Trophoblast cell (in vitro differentiated cells and primary cell): ENCODE measurements at regions not wholly inside any gene's neighbourhood (a gene's known extent, or its start where the extent isn't known, plus 50 kb on each side); places are given as distances from the start of the nearest gene placed in this dataset.

ENCODE experiments used
- DNase-seq, 2 donors: peaks; one replicate each; pipeline ENCODE4 v3.0.0-alpha.2; 2016
- H2AFZ ChIP-seq: 2 replicates; pipeline ENCODE4 v1.6.1; 2013; ENCODE audit warnings: low read length, moderate library complexity, mild to moderate bottlenecking; ENCODE audit not compliant: insufficient read depth, poor library complexity
- H2AK5ac ChIP-seq: 2 replicates; pipeline ENCODE4 v1.6.1; 2013; ENCODE audit warnings: mild to moderate bottlenecking, low read length
- H2BK120ac ChIP-seq: 2 replicates; pipeline ENCODE4 v1.6.1; 2013; ENCODE audit warnings: low read length, mild to moderate bottlenecking, moderate library complexity; ENCODE audit not compliant: insufficient read depth, poor library complexity
- H2BK12ac ChIP-seq: 2 replicates; pipeline ENCODE4 v1.6.1; 2013; ENCODE audit warnings: mild to moderate bottlenecking, low read length, moderate library complexity
- H2BK5ac ChIP-seq: 2 replicates; pipeline ENCODE4 v1.6.1; 2013; ENCODE audit warnings: low read length, low read depth, moderate library complexity, mild to moderate bottlenecking; ENCODE audit not compliant: poor library complexity
- H3K14ac ChIP-seq: 2 replicates; pipeline ENCODE4 v1.6.1; 2013; ENCODE audit warnings: mild to moderate bottlenecking, low read length
- H3K18ac ChIP-seq: 2 replicates; pipeline ENCODE4 v1.6.1; 2013; ENCODE audit warnings: mild to moderate bottlenecking, low read length
- H3K23ac ChIP-seq: 2 replicates; pipeline ENCODE4 v1.6.1; 2013; ENCODE audit warnings: low read length
- H3K27ac ChIP-seq: 2 replicates; pipeline ENCODE4 v1.5.1; 2013; ENCODE audit warnings: low read depth, mild to moderate bottlenecking, inconsistent platforms, low read length, moderate library complexity
- H3K27me3 ChIP-seq: 2 replicates; pipeline ENCODE4 v1.6.1; 2013; ENCODE audit warnings: inconsistent platforms, mild to moderate bottlenecking, low read length, moderate library complexity; ENCODE audit not compliant: insufficient read depth
- H3K36me3 ChIP-seq, 2 experiments: 1 replicate in 1 of 2; 2 replicates in 1 of 2; pipeline ENCODE4 v1.6.1; 2013; ENCODE audit warnings: low read length in 2 of 2, mild to moderate bottlenecking in 2 of 2, moderate library complexity in 1 of 2; ENCODE audit not compliant: insufficient read depth in 2 of 2, control insufficient read depth in 1 of 2
- H3K4ac ChIP-seq: 2 replicates; pipeline ENCODE4 v1.6.1; 2013; ENCODE audit warnings: low read depth, mild to moderate bottlenecking, low read length, moderate library complexity
- H3K4me1 ChIP-seq, 2 experiments: 1 replicate in 1 of 2; 2 replicates in 1 of 2; pipeline ENCODE4 v1.6.1; 2013; ENCODE audit warnings: low read length in 2 of 2, mild to moderate bottlenecking in 2 of 2, moderate library complexity in 1 of 2; ENCODE audit not compliant: insufficient read depth in 2 of 2, control insufficient read depth in 1 of 2
- H3K4me2 ChIP-seq: 2 replicates; pipeline ENCODE4 v1.6.1; 2013; ENCODE audit warnings: inconsistent platforms, mild to moderate bottlenecking, low read length, moderate library complexity
- H3K4me3 ChIP-seq: 2 replicates; pipeline ENCODE4 v1.5.1; 2013; ENCODE audit warnings: mild to moderate bottlenecking, low read depth, low read length, inconsistent platforms
- H3K79me1 ChIP-seq: one replicate; pipeline ENCODE4 v1.6.1; 2013; ENCODE audit warnings: low read length
- H3K79me2 ChIP-seq: 2 replicates; pipeline ENCODE4 v1.6.1; 2013; ENCODE audit warnings: low read length, mild to moderate bottlenecking; ENCODE audit not compliant: control insufficient read depth, insufficient read depth, poor library complexity
- H3K9ac ChIP-seq: 2 replicates; pipeline ENCODE4 v1.6.1; 2013; ENCODE audit warnings: mild to moderate bottlenecking, low read length
- H3K9me3 ChIP-seq: 2 replicates; pipeline ENCODE4 v1.6.1; 2013; ENCODE audit warnings: low read depth, mild to moderate bottlenecking, control low read depth, inconsistent platforms, low read length; ENCODE audit not compliant: insufficient read depth
- H4K12ac ChIP-seq: 2 replicates; pipeline ENCODE4 v1.6.1; 2013; ENCODE audit warnings: low read depth, mild to moderate bottlenecking, low read length, moderate library complexity
- H4K8ac ChIP-seq: 2 replicates; pipeline ENCODE4 v1.6.1; 2013; ENCODE audit warnings: low read depth, mild to moderate bottlenecking, low read length, moderate library complexity
- H4K91ac ChIP-seq: one replicate; pipeline ENCODE4 v1.6.1; 2013; ENCODE audit warnings: low read depth, mild to moderate bottlenecking, low read length, moderate library complexity
- WGBS: extraction: QIAGEN DNeasy Blood & Tissue Kit; methylation state at CpG from one replicate; pipeline ENCODE4 v1.1.7; 2013; ENCODE audit warnings: missing lambda C conversion rate; ENCODE audit not compliant: insufficient read length, insufficient coverage; ENCODE audit errors: extremely low coverage; 5-methylcytosine and 5-hydroxymethylcytosine counted together

DNA sequence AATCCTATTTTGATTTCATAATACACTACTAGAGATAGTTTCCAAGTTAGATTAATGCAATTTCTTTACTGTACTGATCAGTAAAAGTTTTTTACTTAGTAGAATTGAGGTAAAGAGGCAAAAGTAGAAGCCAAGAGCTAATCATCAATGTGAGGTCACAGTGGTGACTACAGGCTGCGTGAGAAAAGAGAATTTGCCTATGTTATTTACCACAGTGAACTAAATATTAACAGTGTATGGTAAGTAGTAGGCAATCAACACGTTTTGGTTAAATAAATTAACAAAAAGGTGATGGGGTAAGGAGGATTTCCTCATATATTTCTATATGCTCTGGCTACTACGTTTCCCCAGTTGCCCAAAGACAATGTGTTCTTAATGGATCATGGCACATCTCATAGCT lies 202.2 kb upstream of the CMC1 start:
- Histone ChIP-seq H3K27ac (no peak overlapping the region), H4K8ac (no peak overlapping the region), H2BK5ac (no peak overlapping the region), H4K91ac (no peak overlapping the region), H3K79me2 (no peaks in the 10 kb centered on the region), H2BK12ac (no peak overlapping the region), H3K36me3 (no peaks in the 10 kb centered on the region), H3K4ac (no peak overlapping the region), H3K9me3 (no peaks in the 10 kb centered on the region), H3K79me1 (no peaks in the 10 kb centered on the region), H2AFZ (no peak overlapping the region), H3K14ac (no peak overlapping the region), H3K4me1 (no peaks in the 10 kb centered on the region), H3K9ac (no peak overlapping the region), H4K12ac (no peak overlapping the region), H2AK5ac (no peak overlapping the region), H3K27me3 (no peaks in the 10 kb centered on the region), H3K4me2 (no peak overlapping the region), H2BK120ac (no peak overlapping the region), H3K4me3 (no peak overlapping the region), H3K23ac (no peak overlapping the region), H3K18ac (no peak overlapping the region)
- WGBS = no CpG with 5 or more reads among the region's 3 CpGs
- DNase-seq = no peak

DNA sequence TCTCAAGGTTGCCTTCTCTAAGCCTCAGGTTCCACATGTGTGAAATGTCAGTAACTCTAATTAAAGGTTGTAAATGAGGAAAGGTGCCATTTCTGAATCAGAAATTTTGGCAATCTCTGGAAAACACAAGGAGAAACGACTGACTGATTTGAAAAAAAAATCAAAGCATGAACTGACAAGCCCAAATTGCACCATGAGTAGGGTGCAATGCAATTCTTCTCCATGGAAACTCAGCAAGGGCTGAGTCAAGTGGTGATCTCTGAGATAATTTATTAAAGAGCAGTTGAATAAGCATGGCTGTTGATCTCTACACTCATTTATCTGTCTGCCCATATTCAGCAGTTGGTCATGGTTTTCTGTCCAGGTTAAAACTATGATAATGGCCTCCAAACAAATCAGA lies 201.6 kb upstream of the CMC1 start:
- H4K91ac ChIP-seq = no peak overlapping the region
- H2BK12ac ChIP-seq = no peak overlapping the region
- WGBS = no CpG with 5 or more reads among the region's 1 CpG
- no peaks in the 10 kb centered on the region for H3K36me3 ChIP-seq
- no peak overlapping the region for H2AFZ ChIP-seq
- H2BK120ac ChIP-seq = no peak overlapping the region
- no peak overlapping the region for H3K23ac ChIP-seq
- no peaks in the 10 kb centered on the region for H3K4me1 ChIP-seq
- no peaks in the 10 kb centered on the region for H3K9me3 ChIP-seq
- H3K79me1 ChIP-seq = no peaks in the 10 kb centered on the region
- no peak overlapping the region for H3K14ac ChIP-seq
- no peaks in the 10 kb centered on the region for H3K79me2 ChIP-seq
- H3K27ac ChIP-seq = no peak overlapping the region
- DNase-seq = no peak
- no peak overlapping the region for H2AK5ac ChIP-seq
- no peaks in the 10 kb centered on the region for H3K27me3 ChIP-seq
- H3K18ac ChIP-seq = no peak overlapping the region
- H4K12ac ChIP-seq = no peak overlapping the region
- no peak overlapping the region for H4K8ac ChIP-seq
- H3K4ac ChIP-seq = no peak overlapping the region
- no peak overlapping the region for H3K4me3 ChIP-seq
- H2BK5ac ChIP-seq = no peak overlapping the region
- H3K9ac ChIP-seq = no peak overlapping the region
- H3K4me2 ChIP-seq = no peak overlapping the region

DNA sequence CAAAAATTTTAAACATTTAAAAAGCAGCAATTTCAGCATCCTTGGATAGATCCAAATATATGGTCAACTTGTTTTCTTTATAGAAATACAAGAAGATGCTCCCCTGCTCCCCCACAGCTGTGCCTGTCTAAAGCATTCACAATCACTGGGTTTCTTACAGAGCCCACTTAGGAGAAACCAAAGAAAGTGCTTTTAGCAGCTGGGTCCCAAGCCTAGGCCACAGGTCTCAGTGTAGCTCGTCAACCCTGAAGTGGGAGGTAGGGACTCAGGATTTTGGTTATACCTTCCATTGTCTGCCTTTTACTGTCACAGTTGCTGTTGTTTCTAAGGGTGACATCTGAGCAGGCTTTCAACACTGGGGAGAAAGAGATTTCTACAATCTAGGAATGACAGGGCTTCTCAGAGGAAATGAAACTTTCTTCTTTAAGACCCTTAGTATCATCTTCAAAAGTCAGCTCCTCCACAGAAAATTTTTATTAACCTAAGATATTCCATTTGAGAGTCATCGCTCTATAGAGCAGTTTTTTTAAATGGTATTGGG lies 199.3 kb upstream of the CMC1 start:
- no peak overlapping the region for H4K8ac ChIP-seq
- no CpG with 5 or more reads among the region's 2 CpGs for WGBS
- H2AFZ ChIP-seq = no peak overlapping the region
- no peak overlapping the region for H2BK120ac ChIP-seq
- H2BK12ac ChIP-seq = no peak overlapping the region
- no peak overlapping the region for H3K18ac ChIP-seq
- H3K9me3 ChIP-seq = no peaks in the 10 kb centered on the region
- no peaks in the 10 kb centered on the region for H3K27me3 ChIP-seq
- no peak overlapping the region for H4K91ac ChIP-seq
- no peak overlapping the region for H3K4me3 ChIP-seq
- no peak overlapping the region for H3K23ac ChIP-seq
- peak overlapping the region; percentile 53 for H3K9ac ChIP-seq
- no peak overlapping the region for H2AK5ac ChIP-seq
- H3K79me1 ChIP-seq = no peaks in the 10 kb centered on the region
- DNase-seq = no peak
- no peak overlapping the region for H2BK5ac ChIP-seq
- no peak overlapping the region for H3K27ac ChIP-seq
- no peak overlapping the region for H3K14ac ChIP-seq
- no peak overlapping the region for H4K12ac ChIP-seq
- no peak overlapping the region for H3K4ac ChIP-seq
- no peaks in the 10 kb centered on the region for H3K4me1 ChIP-seq
- no peaks in the 10 kb centered on the region for H3K36me3 ChIP-seq
- no peaks in the 10 kb centered on the region for H3K79me2 ChIP-seq
- no peak overlapping the region for H3K4me2 ChIP-seq

DNA sequence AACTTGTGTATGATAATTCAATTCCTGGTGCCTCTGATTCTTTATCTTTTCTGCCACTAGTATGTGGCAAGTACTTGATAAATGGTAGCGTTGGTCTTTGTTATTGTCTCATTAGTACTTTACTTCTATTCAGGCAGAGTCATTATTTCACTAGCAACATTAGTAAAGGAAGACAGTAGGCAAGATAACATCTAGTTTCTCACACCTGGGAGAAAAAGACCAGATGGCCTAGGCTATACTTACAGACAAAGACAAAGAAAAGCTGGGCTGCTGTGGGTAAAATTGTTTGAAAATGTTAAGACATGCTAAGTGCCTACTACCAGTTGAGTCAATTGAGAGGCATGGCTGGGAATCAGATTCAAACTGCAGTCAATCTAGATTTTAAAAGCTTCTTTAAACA lies 198.7 kb upstream of the CMC1 start:
- Histone ChIP-seq H3K79me1 (no peaks in the 10 kb centered on the region), H2BK5ac (no peak overlapping the region), H3K14ac (no peak overlapping the region), H3K4me2 (no peak overlapping the region), H3K27me3 (no peaks in the 10 kb centered on the region), H3K4ac (no peak overlapping the region), H4K8ac (no peak overlapping the region), H3K9me3 (no peaks in the 10 kb centered on the region), H3K9ac (no peak overlapping the region), H3K4me3 (no peak overlapping the region), H3K23ac (no peak overlapping the region), H3K18ac (no peak overlapping the region), H3K36me3 (no peaks in the 10 kb centered on the region), H2AFZ (no peak overlapping the region), H3K27ac (no peak overlapping the region), H4K12ac (no peak overlapping the region), H2BK120ac (no peak overlapping the region), H4K91ac (no peak overlapping the region), H2BK12ac (no peak overlapping the region), H3K4me1 (no peaks in the 10 kb centered on the region), H2AK5ac (no peak overlapping the region), H3K79me2 (no peaks in the 10 kb centered on the region)
- no CpG with 5 or more reads among the region's 1 CpG for whole genome bisulfite sequencing
- no peak for DNase-seq
